ENCODE measurements at regions not wholly inside any gene's neighbourhood (a gene's known extent, or its start where the extent isn't known, plus 50 kb on each side); places are given as distances from the start of the nearest gene placed in this dataset.

DNA sequence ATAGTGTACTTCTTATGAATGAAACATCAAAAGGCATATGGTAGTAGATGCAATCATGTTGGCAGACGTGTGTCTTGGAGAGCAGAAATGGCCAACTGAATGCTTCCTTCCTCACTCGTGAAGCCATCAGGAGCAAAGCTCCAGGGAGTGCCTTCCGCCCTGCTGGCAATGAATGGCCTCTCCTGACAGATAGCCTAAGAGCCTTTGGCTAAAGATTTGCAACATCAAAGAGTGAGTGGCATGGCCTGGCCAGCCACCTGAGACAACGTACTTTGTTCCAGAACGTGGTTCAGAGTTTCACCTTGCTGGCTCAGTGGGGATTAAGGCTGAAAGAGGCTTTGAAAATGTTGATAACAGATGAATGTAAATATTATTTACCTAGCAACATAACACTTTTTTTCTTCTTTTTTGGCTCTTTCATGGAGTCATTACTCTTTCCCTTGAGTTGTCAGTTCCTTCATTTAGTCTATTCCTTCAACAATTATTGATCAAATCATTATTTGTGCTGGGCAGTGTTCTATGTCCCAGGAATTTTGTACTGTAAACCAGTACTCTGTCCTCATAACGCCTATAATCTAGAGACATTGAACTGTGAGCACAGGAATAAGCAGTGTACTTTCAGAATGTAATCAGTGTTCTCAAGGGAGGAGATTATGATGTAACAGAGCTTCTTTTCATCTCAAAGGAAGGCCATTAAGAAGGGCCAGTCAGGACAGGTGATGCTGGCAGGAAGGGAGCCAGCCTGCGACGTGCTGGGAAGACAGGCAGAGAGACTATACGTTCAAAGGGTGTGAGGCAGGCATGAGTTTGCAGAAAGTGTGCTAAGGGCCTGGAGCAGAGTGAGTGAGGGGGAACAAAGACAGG, 59.4 kb upstream of the SH3RF3 start:
- TF ChIP-seq POLR2A (IDR thresholded peaks at IDR 0.05) (no peak), POLR2AphosphoS5 (IDR thresholded peaks at IDR 0.05) (no peak), EP300 (IDR thresholded peaks at IDR 0.05) (no peak)
- TF ChIP-seq, protein P1, sequence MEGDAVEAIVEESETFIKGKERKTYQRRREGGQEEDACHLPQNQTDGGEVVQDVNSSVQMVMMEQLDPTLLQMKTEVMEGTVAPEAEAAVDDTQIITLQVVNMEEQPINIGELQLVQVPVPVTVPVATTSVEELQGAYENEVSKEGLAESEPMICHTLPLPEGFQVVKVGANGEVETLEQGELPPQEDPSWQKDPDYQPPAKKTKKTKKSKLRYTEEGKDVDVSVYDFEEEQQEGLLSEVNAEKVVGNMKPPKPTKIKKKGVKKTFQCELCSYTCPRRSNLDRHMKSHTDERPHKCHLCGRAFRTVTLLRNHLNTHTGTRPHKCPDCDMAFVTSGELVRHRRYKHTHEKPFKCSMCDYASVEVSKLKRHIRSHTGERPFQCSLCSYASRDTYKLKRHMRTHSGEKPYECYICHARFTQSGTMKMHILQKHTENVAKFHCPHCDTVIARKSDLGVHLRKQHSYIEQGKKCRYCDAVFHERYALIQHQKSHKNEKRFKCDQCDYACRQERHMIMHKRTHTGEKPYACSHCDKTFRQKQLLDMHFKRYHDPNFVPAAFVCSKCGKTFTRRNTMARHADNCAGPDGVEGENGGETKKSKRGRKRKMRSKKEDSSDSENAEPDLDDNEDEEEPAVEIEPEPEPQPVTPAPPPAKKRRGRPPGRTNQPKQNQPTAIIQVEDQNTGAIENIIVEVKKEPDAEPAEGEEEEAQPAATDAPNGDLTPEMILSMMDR (IDR thresholded peaks at IDR 0.05): no peak
